IMR-90 (cell line): ENCODE measurements at regions not wholly inside any gene's neighbourhood (a gene's known extent, or its start where the extent isn't known, plus 50 kb on each side); places are given as distances from the start of the nearest gene placed in this dataset.

Experiments used
- ATAC-seq: fragments of 200-7000 bp; cut with Tn5 transposase; 2 replicates; pipeline ENCODE4 v1.9.1; 2020; ENCODE audit warnings: low read depth, mild to moderate bottlenecking, moderate library complexity
- BruUV-seq: library from RNA; stranded (reverse); fragments of 400-500 nt; replicated peaks from 2 replicates; lab custom pipeline; 2021; lab: Mats Ljungman, UMichigan
- CTCF ChIA-PET: fragments of 300-600 bp; formaldehyde crosslinking; extraction: SDS; loops from one replicate; lab custom pipeline; 2021; ENCODE audit warnings: antibody characterized with exemption; lab: Yijun Ruan, JAX
- POLR2A ChIA-PET: fragments of 300-600 bp; sonication (Branson Sonifier 250); formaldehyde crosslinking; loops from one replicate; lab custom pipeline; 2022; ENCODE audit warnings: antibody characterized with exemption; ENCODE audit not compliant: unreplicated experiment; lab: Charles Lee
- DNase-seq: peaks from one replicate; pipeline ENCODE4 v3.0.0; 2013
- H2AFZ ChIP-seq: replicated peaks from 2 replicates; pipeline ENCODE3; 2013; ENCODE audit warnings: low read length, mild to moderate bottlenecking; ENCODE audit not compliant: poor library complexity
- H2AK5ac ChIP-seq: 2 replicates; pipeline ENCODE4 v1.6.1; 2013; ENCODE audit warnings: low read depth, low read length, inconsistent platforms
- H2AK9ac ChIP-seq: replicated peaks from 2 replicates; pipeline ENCODE3; 2013; ENCODE audit warnings: mild to moderate bottlenecking, low read depth, low read length, moderate library complexity; ENCODE audit not compliant: poor library complexity
- H2BK120ac ChIP-seq: 2 replicates; pipeline ENCODE4 v1.6.1; 2013; ENCODE audit warnings: low read depth, low read length, inconsistent platforms
- H2BK15ac ChIP-seq: 3 replicates; pipeline ENCODE4 v1.6.1; 2013; ENCODE audit warnings: low read depth, low read length, inconsistent platforms
- H2BK20ac ChIP-seq: 2 replicates; pipeline ENCODE4 v1.6.1; 2013; ENCODE audit warnings: low read depth, mild to moderate bottlenecking, inconsistent platforms, low read length, moderate library complexity
- H2BK5ac ChIP-seq: 2 replicates; pipeline ENCODE4 v1.6.1; 2013; ENCODE audit warnings: mild to moderate bottlenecking, low read depth, low read length, inconsistent platforms; ENCODE audit not compliant: poor library complexity, severe bottlenecking
- H3K14ac ChIP-seq: replicated peaks from 2 replicates; pipeline ENCODE4 v1.6.1; 2013; ENCODE audit warnings: low read depth, low read length, inconsistent platforms
- H3K18ac ChIP-seq: 2 replicates; pipeline ENCODE4 v1.6.1; 2013; ENCODE audit warnings: low read depth, low read length, control low read depth
- H3K23ac ChIP-seq: 2 replicates; pipeline ENCODE4 v1.6.1; 2013; ENCODE audit warnings: low read depth, low read length, inconsistent platforms
- H3K27ac ChIP-seq: 2 replicates; pipeline ENCODE4 v1.5.1; 2013; ENCODE audit warnings: mild to moderate bottlenecking, control low read depth, low read length; ENCODE audit not compliant: insufficient read depth
- H3K27me3 ChIP-seq: 2 replicates; pipeline ENCODE4 v1.6.1; 2013; ENCODE audit warnings: low read length; ENCODE audit not compliant: control insufficient read depth, insufficient read depth
- H3K36me3 ChIP-seq: 2 replicates; pipeline ENCODE4 v1.6.1; 2013; ENCODE audit warnings: low read length, mixed read lengths; ENCODE audit not compliant: control insufficient read depth, insufficient read depth
- H3K4ac ChIP-seq: 2 replicates; pipeline ENCODE4 v1.6.1; 2013; ENCODE audit warnings: low read depth, low read length, inconsistent platforms
- H3K4me1 ChIP-seq: 2 replicates; pipeline ENCODE4 v1.6.1; 2013; ENCODE audit warnings: low read length, mixed read lengths; ENCODE audit not compliant: control insufficient read depth, insufficient read depth
- H3K4me2 ChIP-seq: 2 replicates; pipeline ENCODE4 v1.6.1; 2013; ENCODE audit warnings: low read depth, mild to moderate bottlenecking, control low read depth, low read length, moderate library complexity
- H3K4me3 ChIP-seq: 2 replicates; pipeline ENCODE4 v1.5.1; 2013; ENCODE audit warnings: low read depth, mild to moderate bottlenecking, control low read depth, low read length, moderate library complexity; ENCODE audit not compliant: insufficient read depth
- H3K56ac ChIP-seq: 2 replicates; pipeline ENCODE4 v1.6.1; 2013; ENCODE audit warnings: low read length, inconsistent platforms; ENCODE audit not compliant: insufficient read depth; ENCODE audit errors: extremely low read depth
- H3K79me1 ChIP-seq, 2 experiments: 2 replicates each; pipeline ENCODE4 v1.6.1; 2013; ENCODE audit warnings: low read length in 2 of 2, inconsistent platforms in 1 of 2, low read depth in 1 of 2
- H3K9ac ChIP-seq: 2 replicates; pipeline ENCODE4 v1.6.1; 2013; ENCODE audit warnings: low read depth, low read length, control low read depth
- H3K9me1 ChIP-seq: 2 replicates; pipeline ENCODE4 v1.6.1; 2013; ENCODE audit warnings: low read length, inconsistent platforms; ENCODE audit not compliant: insufficient read depth
- H3K9me3 ChIP-seq: 2 replicates; pipeline ENCODE4 v1.6.1; 2013; ENCODE audit warnings: low read length; ENCODE audit not compliant: control insufficient read depth, insufficient read depth
- H4K20me1 ChIP-seq: 2 replicates; pipeline ENCODE4 v1.6.1; 2013; ENCODE audit warnings: low read length, inconsistent platforms; ENCODE audit not compliant: insufficient read depth
- H4K5ac ChIP-seq: 2 replicates; pipeline ENCODE4 v1.6.1; 2013; ENCODE audit warnings: mild to moderate bottlenecking, low read depth, low read length, control low read depth
- H4K8ac ChIP-seq, 2 experiments: 2 replicates each; pipeline ENCODE4 v1.6.1; 2013; ENCODE audit warnings: low read depth in 2 of 2, low read length in 2 of 2, control low read depth in 1 of 2, inconsistent platforms in 1 of 2
- H4K91ac ChIP-seq: 2 replicates; pipeline ENCODE4 v1.6.1; 2013; ENCODE audit warnings: low read depth, low read length, inconsistent platforms; ENCODE audit not compliant: insufficient read depth
- BHLHE40 ChIP-seq: fragments of 150-350 bp; IDR thresholded peaks from 2 replicates; pipeline ENCODE4 v1.6.1; 2016; ENCODE audit warnings: mild to moderate bottlenecking, low read depth, low read length
- CEBPB ChIP-seq: IDR thresholded peaks from 2 replicates; pipeline ENCODE4 v1.6.1; 2012; ENCODE audit warnings: low read depth, low read length, improper control_type of control experiment
- CHD1 ChIP-seq: IDR thresholded peaks from 2 replicates; pipeline ENCODE4 v1.6.1; 2012; ENCODE audit warnings: low read depth, low read length, improper control_type of control experiment
- CTCF ChIP-seq: conservative IDR thresholded peaks from 2 replicates; pipeline ENCODE4 v1.5.1; 2012; ENCODE audit warnings: mild to moderate bottlenecking, low read depth, low read length, improper control_type of control experiment
- ELK1 ChIP-seq: fragments of 150-350 bp; IDR thresholded peaks from 2 replicates; pipeline ENCODE4 v1.6.1; 2016; ENCODE audit warnings: low read depth, mild to moderate bottlenecking, low read length, moderate library complexity, borderline replicate concordance
- FOS ChIP-seq: fragments of 150-350 bp; IDR thresholded peaks from 2 replicates; pipeline ENCODE4 v1.6.1; 2016; ENCODE audit warnings: low read depth, low read length
- MAFK ChIP-seq: IDR thresholded peaks from 2 replicates; pipeline ENCODE4 v1.6.1; 2012; ENCODE audit warnings: low read depth, low read length, improper control_type of control experiment
- MAZ ChIP-seq: IDR thresholded peaks from 2 replicates; pipeline ENCODE4 v1.6.1; 2012; ENCODE audit warnings: low read depth, mild to moderate bottlenecking, low read length, improper control_type of control experiment, moderate library complexity, borderline replicate concordance
- MXI1 ChIP-seq: IDR thresholded peaks from 2 replicates; pipeline ENCODE4 v1.6.1; 2012; ENCODE audit warnings: low read depth, mild to moderate bottlenecking, low read length, moderate library complexity, borderline replicate concordance
- NFE2L2 ChIP-seq: fragments of 150-350 bp; IDR thresholded peaks from 2 replicates; pipeline ENCODE4 v1.6.1; 2016; ENCODE audit warnings: low read depth, mild to moderate bottlenecking, low read length
- POLR2A ChIP-seq: IDR thresholded peaks from 2 replicates; pipeline ENCODE4 v1.6.1; 2012; ENCODE audit warnings: mild to moderate bottlenecking, low read depth, low read length
- RAD21 ChIP-seq: IDR thresholded peaks from 2 replicates; pipeline ENCODE4 v1.6.1; 2012; ENCODE audit warnings: low read length, improper control_type of control experiment
- RCOR1 ChIP-seq: IDR thresholded peaks from 2 replicates; pipeline ENCODE4 v1.6.1; 2012; ENCODE audit warnings: mild to moderate bottlenecking, low read length, improper control_type of control experiment; ENCODE audit not compliant: insufficient replicate concordance
- RFX5 ChIP-seq: IDR thresholded peaks from 2 replicates; pipeline ENCODE4 v1.8.0; 2012; ENCODE audit warnings: low read depth, mild to moderate bottlenecking, low read length, moderate library complexity
- SMC3 ChIP-seq: fragments of 150-350 bp; IDR thresholded peaks from 2 replicates; pipeline ENCODE4 v1.6.1; 2016; ENCODE audit warnings: low read depth, mild to moderate bottlenecking, antibody characterized with exemption, low read length, moderate library complexity
- USF2 ChIP-seq: fragments of 150-350 bp; IDR thresholded peaks from 2 replicates; pipeline ENCODE4 v1.6.1; 2017; ENCODE audit warnings: mild to moderate bottlenecking, antibody characterized with exemption, low read length, low read depth
- WGBS, 2 experiments: methylation state at CpG; one replicate each; pipeline versions ENCODE4 v1.1.5 to v1.1.7; 2013; ENCODE audit warnings: missing lambda C conversion rate in 2 of 2; ENCODE audit not compliant: insufficient read length in 1 of 2; ENCODE audit errors: extremely low coverage in 2 of 2; 5-methylcytosine and 5-hydroxymethylcytosine counted together
- dilution Hi-C: fragments of 300-500 bp; cut with HindIII; formaldehyde crosslinking; loops from one replicate; pipeline ENCODE4 v1.14.3; 2018; ENCODE audit warnings: low sequenced_read_pairs; ENCODE audit not compliant: unreplicated experiment
- in situ Hi-C: fragments of 300-500 bp; cut with MboI; formaldehyde crosslinking; loops from 3 replicates; pipeline ENCODE4 v1.14.3; 2019; ENCODE audit warnings: low sequenced_read_pairs, inconsistent platforms, mixed read lengths
- intact Hi-C: fragments of 100-400 bp; cut with micrococcal nuclease; formaldehyde crosslinking; loops from 2 replicates; pipeline ENCODE4 v1.10.0; 2022

- peak; percentile 66 for DNase-seq
These were observed 362.1 kb downstream of the DDX10 start for GRCh38 chr11:109026891-109027489.

More at GRCh38 chr11:109026891-109027489, 362.1 kb downstream of the DDX10 start:
- H3K4me1 ChIP-seq, result peaks cover 6% of the 10 kb centered on the region
- no peak overlapping the region for H2BK120ac ChIP-seq
- no peak overlapping the region for H3K56ac ChIP-seq
- no peak overlapping the region for H2AK5ac ChIP-seq
- no peak overlapping the region for H3K4me3 ChIP-seq
- no peak overlapping the region for H3K4me2 ChIP-seq
- WGBS, 2 experiments, result no CpG with 5 or more reads among the region's 1 CpG
- no peak overlapping the region for H4K8ac ChIP-seq
- no peak overlapping the region for H3K18ac ChIP-seq
- no peaks in the 10 kb centered on the region for H3K9me3 ChIP-seq
- peak; percentile 85 for ATAC-seq
- no peak overlapping the region for H3K4ac ChIP-seq
- ChIA-PET POLR2A (no interaction called here), CTCF (no interaction called here)
- H3K36me3 ChIP-seq, result no peaks in the 10 kb centered on the region
- no peak overlapping the region for H3K23ac ChIP-seq
- H4K91ac ChIP-seq, result no peak overlapping the region
- TF ChIP-seq SMC3, result no peak
- TF ChIP-seq MAZ, result no peak
- no peak for TF ChIP-seq CHD1
- no peak for TF ChIP-seq BHLHE40
- no peak for TF ChIP-seq USF2
- no peak for TF ChIP-seq POLR2A
- no peak for TF ChIP-seq ELK1
- no peak for TF ChIP-seq RFX5
- TF ChIP-seq MXI1, result no peak
- TF ChIP-seq MAFK, result no peak
- no peak for TF ChIP-seq CEBPB
- TF ChIP-seq FOS, result no peak
- no peak for TF ChIP-seq RCOR1
- TF ChIP-seq NFE2L2, result no peak
- no peak for TF ChIP-seq CTCF
- TF ChIP-seq RAD21, result no peak
- no peak overlapping the region for H3K14ac ChIP-seq
- dilution Hi-C loops (no loop called here), in situ Hi-C loops (no loop called here), intact Hi-C loops (loop anchor here (5.0 kb wide), 1 partner anchor 100 kb away; no protein-coding TSS in a partner anchor)
- H3K9ac ChIP-seq, result no peak overlapping the region
- H3K27ac ChIP-seq, result no peak overlapping the region
- H2AK9ac ChIP-seq, result no peak overlapping the region
- no peak overlapping the region for H2BK5ac ChIP-seq
- no peaks in the 10 kb centered on the region for H3K79me1 ChIP-seq
- H3K9me1 ChIP-seq, result no peaks in the 10 kb centered on the region
- no peaks in the 10 kb centered on the region for H4K20me1 ChIP-seq
- no peak overlapping the region for H2AFZ ChIP-seq
- no peaks in the 10 kb centered on the region for H3K27me3 ChIP-seq
- no TSS peak for BruUV-seq
- H2BK15ac ChIP-seq, result no peak overlapping the region
- no peak overlapping the region for H2BK20ac ChIP-seq
- no peak overlapping the region for H4K5ac ChIP-seq
